GM13976 (cell line): ENCODE measurements at regions not wholly inside any gene's neighbourhood (a gene's known extent, or its start where the extent isn't known, plus 50 kb on each side); places are given as distances from the start of the nearest gene placed in this dataset.

Experiments
- DNase-seq: peaks from one replicate; pipeline ENCODE4 v3.0.0; 2012; ENCODE audit warnings: low spot score
- in situ Hi-C: fragments of 300-500 bp; cut with MboI; formaldehyde crosslinking; loops from one replicate; pipeline ENCODE4 v1.12.0; 2022; ENCODE audit warnings: low sequenced_read_pairs, mixed read lengths, inconsistent platforms; ENCODE audit not compliant: unreplicated experiment
- TF ChIP-seq, protein P1 (sequence below): IDR thresholded peaks from 2 replicates; pipeline ENCODE4 v1.5.1; 2012; ENCODE audit warnings: borderline replicate concordance, mild to moderate bottlenecking; ENCODE audit not compliant: insufficient read depth; ENCODE audit errors: extremely low read depth, missing control alignments, control extremely low read depth

DNA sequence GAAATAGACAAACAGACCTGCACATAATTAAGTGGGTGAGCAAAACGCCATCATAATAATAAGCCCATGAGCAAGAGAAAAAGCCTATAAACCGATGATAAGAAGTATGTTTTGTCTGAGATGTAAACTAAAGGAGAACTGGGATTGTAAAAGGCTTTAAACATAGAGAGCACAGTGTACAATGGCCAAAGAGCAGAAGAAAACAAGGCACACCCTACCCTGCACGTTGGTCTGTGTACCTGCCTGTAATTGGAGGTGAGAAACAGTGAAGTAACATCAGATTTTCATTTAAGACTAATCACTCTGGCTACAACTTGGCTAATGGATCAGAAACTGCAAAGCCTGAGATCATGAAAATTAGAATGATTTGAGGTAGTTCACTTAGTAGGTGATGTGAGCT is 1094.7 kb upstream of the GYPC start:
- TF ChIP-seq, protein P1, sequence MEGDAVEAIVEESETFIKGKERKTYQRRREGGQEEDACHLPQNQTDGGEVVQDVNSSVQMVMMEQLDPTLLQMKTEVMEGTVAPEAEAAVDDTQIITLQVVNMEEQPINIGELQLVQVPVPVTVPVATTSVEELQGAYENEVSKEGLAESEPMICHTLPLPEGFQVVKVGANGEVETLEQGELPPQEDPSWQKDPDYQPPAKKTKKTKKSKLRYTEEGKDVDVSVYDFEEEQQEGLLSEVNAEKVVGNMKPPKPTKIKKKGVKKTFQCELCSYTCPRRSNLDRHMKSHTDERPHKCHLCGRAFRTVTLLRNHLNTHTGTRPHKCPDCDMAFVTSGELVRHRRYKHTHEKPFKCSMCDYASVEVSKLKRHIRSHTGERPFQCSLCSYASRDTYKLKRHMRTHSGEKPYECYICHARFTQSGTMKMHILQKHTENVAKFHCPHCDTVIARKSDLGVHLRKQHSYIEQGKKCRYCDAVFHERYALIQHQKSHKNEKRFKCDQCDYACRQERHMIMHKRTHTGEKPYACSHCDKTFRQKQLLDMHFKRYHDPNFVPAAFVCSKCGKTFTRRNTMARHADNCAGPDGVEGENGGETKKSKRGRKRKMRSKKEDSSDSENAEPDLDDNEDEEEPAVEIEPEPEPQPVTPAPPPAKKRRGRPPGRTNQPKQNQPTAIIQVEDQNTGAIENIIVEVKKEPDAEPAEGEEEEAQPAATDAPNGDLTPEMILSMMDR, result no peak
- in situ Hi-C loops, result no loop called here
- no peak for DNase-seq

DNA sequence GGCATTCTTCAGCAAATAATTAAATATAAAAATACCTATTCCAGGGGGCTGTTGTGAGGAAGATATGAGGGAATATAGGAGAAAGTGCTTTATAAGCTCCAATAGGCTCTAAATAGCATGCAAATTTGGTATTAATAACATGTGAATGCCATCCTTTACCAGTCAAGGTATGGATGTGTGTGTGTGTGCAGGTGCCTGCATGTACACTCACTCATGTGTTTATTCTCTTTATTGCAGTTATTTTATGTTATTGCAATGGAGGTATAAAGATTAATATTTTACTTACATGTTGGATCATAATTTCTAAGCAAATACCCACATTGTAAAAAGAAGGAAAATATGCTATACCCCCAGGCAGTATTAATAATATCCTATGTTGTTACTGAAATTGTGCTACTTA is 1093.0 kb upstream of the GYPC start:
- TF ChIP-seq, protein P1, result no peak
- in situ Hi-C loops, result no loop called here
- DNase-seq, result no peak

DNA sequence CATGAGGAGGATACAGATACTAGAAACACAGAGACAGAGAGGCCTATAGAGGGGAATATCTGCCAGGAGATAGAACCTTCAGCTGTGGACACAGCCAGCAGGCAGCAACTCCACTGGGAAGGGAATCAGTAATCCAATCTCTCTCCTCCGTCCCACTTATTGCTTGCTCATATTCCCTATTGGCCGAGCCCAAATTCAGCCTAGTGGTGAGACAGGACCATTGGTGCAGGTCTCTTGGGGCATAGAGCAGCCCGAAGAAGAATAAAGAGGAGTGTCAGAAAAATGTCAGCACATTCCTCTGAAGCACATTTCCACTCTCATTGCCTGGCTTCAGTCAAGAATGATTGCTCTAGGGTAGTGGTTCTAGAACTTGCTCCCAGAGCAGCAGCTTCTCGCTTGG is 1091.5 kb upstream of the GYPC start:
- DNase-seq, result no peak
- in situ Hi-C loops, result no loop called here
- TF ChIP-seq, protein P1, result no peak

DNA sequence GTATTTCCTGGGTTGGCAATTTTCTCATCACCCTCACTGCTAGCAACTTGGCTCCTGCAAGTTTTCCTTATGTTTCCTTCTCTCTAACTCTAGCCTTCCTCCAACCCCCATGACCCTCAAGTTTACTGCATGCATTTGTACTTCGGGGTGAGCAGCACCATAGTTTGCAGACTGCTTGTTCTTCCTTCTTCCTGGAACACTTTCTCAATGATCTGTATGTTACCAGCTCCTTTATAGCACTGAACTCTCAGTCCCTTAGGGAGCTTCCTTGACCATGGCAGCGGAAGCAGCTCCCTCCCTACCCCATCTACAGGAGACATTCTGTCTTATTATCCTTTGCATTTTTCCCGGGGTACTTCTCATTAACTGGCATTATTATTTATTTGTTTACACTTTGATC is 1089.5 kb upstream of the GYPC start:
- in situ Hi-C loops, result no loop called here
- no peak for DNase-seq

DNA sequence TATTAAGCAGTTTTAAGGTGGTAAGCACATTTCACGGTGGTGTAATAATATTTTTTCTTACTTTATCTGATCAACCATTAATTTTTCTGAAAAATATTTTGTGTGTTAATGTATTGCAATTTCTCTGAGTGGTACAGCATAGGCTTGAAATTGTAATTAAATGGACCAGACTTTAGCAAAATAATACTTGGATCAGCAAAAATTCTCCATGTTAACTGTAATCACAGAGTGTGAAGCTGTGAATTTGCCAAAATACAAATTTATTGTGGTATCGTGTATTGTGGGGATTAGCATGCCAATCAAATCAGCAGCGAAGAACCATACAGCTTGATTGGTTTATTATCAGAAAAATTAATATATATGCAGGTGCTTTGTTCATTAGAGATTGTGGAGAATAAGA is 1088.9 kb upstream of the GYPC start:
- no peak for DNase-seq
- in situ Hi-C loops, result no loop called here
- TF ChIP-seq, protein P1, result no peak

More for the DNA sequence above, 1089.5 kb upstream of the GYPC start:
- TF ChIP-seq, protein P1, result no peak

DNA sequence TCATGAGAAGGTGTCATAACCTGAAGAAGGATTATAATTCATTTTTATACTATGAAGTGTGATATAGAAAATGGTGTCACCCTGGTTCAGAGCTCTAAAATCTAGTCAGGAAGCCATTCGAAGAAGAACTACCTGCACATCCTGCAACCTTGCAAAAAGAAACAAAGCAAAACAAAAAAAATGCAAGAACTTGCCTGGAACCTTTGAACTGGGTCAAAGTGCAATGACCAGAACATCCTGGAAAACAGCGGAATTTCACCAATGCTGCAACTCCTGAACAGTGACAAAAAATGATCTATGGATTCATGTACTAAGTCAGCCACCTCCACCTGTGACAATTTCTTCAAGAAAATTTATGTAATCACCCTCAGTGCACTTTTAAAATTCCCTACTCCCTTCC is 1083.3 kb upstream of the GYPC start:
- DNase-seq, result no peak
- in situ Hi-C loops, result no loop called here
- TF ChIP-seq, protein P1, result no peak

DNA sequence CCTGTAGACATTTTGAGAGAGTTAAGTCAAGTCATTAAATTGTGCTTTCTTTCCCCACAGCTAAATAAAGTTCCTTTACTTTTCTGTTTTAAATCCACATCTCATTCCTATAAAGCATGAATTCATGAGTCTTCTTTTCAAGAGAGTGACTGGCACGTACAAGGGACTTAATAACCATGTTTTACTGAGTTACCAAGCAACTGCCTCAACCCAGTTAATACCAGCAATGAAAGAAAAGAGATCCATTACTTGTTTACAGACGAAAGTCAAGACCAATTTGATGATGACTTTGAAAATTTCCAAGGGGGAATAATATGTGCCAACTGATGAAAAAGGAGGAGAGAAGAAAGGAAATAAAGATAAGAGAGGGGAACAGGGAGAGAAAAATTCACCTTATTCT is 1082.5 kb upstream of the GYPC start:
- no peak for DNase-seq
- TF ChIP-seq, protein P1, result no peak
- in situ Hi-C loops, result no loop called here
